Breast epithelium (tissue), 4 donors: ENCODE measurements at regions not wholly inside any gene's neighbourhood (a gene's known extent, or its start where the extent isn't known, plus 50 kb on each side); places are given as distances from the start of the nearest gene placed in this dataset.

Experiments used
- DNase-seq, 2 donors: peaks; one replicate each; pipeline ENCODE4 v3.0.0-alpha.2; 2019; ENCODE audit warnings: low spot score in 2 of 2
- H3K27ac ChIP-seq, 2 donors: fragments of 200-600 bp; sonication (generic) in 1 of 2; one replicate each; pipeline ENCODE4 v1.5.1; 2016 to 2019; ENCODE audit warnings: mild to moderate bottlenecking in 1 of 2
- H3K27me3 ChIP-seq, 2 donors: fragments of 200-600 bp; sonication (generic) in 1 of 2; one replicate each; pipeline versions ENCODE4 v1.5.1 to v1.6.0; 2017 to 2019; ENCODE audit warnings: control low read depth in 1 of 2, mild to moderate bottlenecking in 1 of 2
- H3K36me3 ChIP-seq: fragments of 200-600 bp; one replicate; pipeline ENCODE4 v1.5.1; 2019
- H3K4me1 ChIP-seq, 2 donors: fragments of 200-600 bp; sonication (generic); one replicate each; pipeline ENCODE4 v1.5.1; 2016 to 2019; ENCODE audit warnings: control low read depth in 1 of 2
- H3K4me3 ChIP-seq, 3 donors: fragments of 200-600 bp; sonication (generic); 1 replicate in 2 of 3; 2 replicates in 1 of 3; pipeline ENCODE4 v1.5.1; 2016 to 2019; ENCODE audit warnings: mild to moderate bottlenecking in 3 of 3, moderate library complexity in 2 of 3
- H3K9me3 ChIP-seq, 2 donors: fragments of 200-600 bp; sonication (generic) in 1 of 2; one replicate each; pipeline ENCODE4 v1.5.1; 2016 to 2019; ENCODE audit warnings: control low read depth in 1 of 2
- CTCF ChIP-seq, 3 donors: fragments of 450-650 bp; IDR thresholded peaks; one replicate each; pipeline ENCODE4 v1.5.1; 2016 to 2017; ENCODE audit warnings: antibody characterized with exemption in 3 of 3, mild to moderate bottlenecking in 3 of 3, moderate library complexity in 3 of 3
- POLR2A ChIP-seq: fragments of 450-650 bp; IDR thresholded peaks from one replicate; pipeline ENCODE4 v1.6.1; 2016; ENCODE audit warnings: antibody characterized with exemption, mild to moderate bottlenecking, moderate library complexity
- POLR2AphosphoS5 ChIP-seq, 3 donors: sonication (generic); formaldehyde crosslinking; IDR thresholded peaks; one replicate each; pipeline ENCODE4 v1.6.1; 2017; ENCODE audit warnings: antibody characterized with exemption in 3 of 3
- intact Hi-C: fragments of 100-400 bp; cut with DNase I; formaldehyde crosslinking; loops from one replicate; pipeline ENCODE4 v1.15.1; 2023; ENCODE audit warnings: low total_unique reads

DNA sequence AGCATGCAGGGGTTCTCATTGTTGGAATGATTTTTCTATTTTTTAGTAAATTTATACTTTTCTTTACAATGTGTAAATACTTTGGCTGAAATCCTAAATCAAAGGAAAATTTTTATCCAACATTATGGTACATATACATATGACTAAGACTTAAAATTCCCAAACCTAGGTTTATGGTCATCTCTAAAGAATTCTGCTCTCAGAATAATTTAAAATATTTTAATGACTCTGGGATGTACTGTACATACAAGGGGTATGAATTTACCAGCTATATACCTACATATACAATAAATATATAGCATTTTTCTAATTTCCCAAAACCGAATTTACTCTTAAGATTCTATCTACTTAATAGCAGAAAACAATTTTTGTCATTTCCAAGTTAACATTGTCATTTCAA lies 137.9 kb upstream of the POU1F1 start:
- no peaks in the 10 kb centered on the region for H3K36me3 ChIP-seq
- no peak for DNase-seq
- TF ChIP-seq CTCF (IDR thresholded peaks at IDR 0.05) (no peak), POLR2A (no peak), POLR2AphosphoS5 (IDR thresholded peaks at IDR 0.05) (no peak)
- no peak overlapping the region for H3K27ac ChIP-seq
- no peaks in the 10 kb centered on the region for H3K4me1 ChIP-seq
- no peak overlapping the region for H3K4me3 ChIP-seq
- H3K27me3 ChIP-seq = no peaks in the 10 kb centered on the region
- intact Hi-C loops = no loop called here
- peaks cover 0 to 9% of the 10 kb centered on the region in 2 donors for H3K9me3 ChIP-seq

DNA sequence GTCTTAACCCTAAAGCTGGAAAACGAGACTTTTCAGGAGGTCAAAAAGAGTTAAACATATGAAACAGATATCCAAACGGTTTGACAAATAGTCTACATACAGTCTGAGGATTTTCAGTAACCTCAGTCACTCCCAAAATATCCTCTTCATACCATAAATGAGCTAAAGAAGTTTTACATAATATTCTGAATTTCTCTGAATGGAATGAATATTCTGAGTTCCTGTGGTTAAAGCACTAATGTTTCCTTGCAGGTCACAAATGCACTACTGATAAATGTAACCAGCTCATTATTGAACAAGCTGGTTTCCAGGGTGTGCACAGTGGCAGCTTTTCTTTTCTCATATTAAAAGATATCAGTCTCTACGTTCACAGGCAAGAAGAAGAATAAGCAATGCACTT lies 137.4 kb upstream of the POU1F1 start:
- intact Hi-C loops = no loop called here

DNA sequence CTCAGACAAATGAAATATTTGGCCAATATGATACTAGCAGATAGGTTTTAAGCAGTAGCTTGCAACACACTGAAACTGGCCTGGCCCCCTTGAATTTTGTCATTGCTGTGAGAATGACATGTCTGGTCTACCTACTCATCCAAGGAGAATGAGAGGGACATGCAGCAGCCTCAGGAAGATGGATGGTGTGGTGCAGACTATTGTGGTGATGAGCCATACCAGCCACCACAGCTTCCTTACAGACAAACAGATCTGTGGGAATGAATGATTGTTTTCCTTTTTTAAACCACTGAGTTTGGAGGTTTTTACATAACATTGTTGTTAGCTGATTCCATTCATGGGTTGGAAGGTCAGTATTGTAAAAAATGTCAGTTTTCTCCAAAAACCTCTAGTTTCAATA lies 133.7 kb upstream of the POU1F1 start:
- H3K4me3 ChIP-seq = no peak overlapping the region
- no peaks in the 10 kb centered on the region for H3K4me1 ChIP-seq
- intact Hi-C loops = no loop called here
- no peaks in the 10 kb centered on the region for H3K9me3 ChIP-seq
- no peak for DNase-seq
- no peak for TF ChIP-seq POLR2A
- no peak for TF ChIP-seq CTCF (IDR thresholded peaks at IDR 0.05)
- H3K27me3 ChIP-seq = no peaks in the 10 kb centered on the region
- no peak overlapping the region for H3K27ac ChIP-seq
- H3K36me3 ChIP-seq = no peaks in the 10 kb centered on the region

More for the DNA sequence above, 137.4 kb upstream of the POU1F1 start:
- Histone ChIP-seq H3K4me3 (no peak overlapping the region), H3K4me1 (no peaks in the 10 kb centered on the region), H3K9me3 (peaks cover 0 to 9% of the 10 kb centered on the region in 2 donors), H3K27me3 (no peaks in the 10 kb centered on the region), H3K36me3 (no peaks in the 10 kb centered on the region), H3K27ac (no peak overlapping the region)
- TF ChIP-seq POLR2A = no peak
- no peak for DNase-seq

GRCh38 chr3:87398168-87398801 lies 121.9 kb upstream of the POU1F1 start:
- DNase-seq = no peak
- intact Hi-C loops = no loop called here
- H3K36me3 ChIP-seq = no peaks in the 10 kb centered on the region
- H3K4me1 ChIP-seq = no peaks in the 10 kb centered on the region
- H3K4me3 ChIP-seq = no peak overlapping the region
- no peak overlapping the region for H3K27ac ChIP-seq
- no peaks in the 10 kb centered on the region for H3K27me3 ChIP-seq
- TF ChIP-seq POLR2AphosphoS5 (IDR thresholded peaks at IDR 0.05) = no peak
- no peak for TF ChIP-seq CTCF (IDR thresholded peaks at IDR 0.05)
- no peak for TF ChIP-seq POLR2A
- H3K9me3 ChIP-seq = peaks cover 0 to 10% of the 10 kb centered on the region in 2 donors

- peaks cover 0 to 10% of the 10 kb centered on the region in 2 donors for H3K9me3 ChIP-seq
- H3K36me3 ChIP-seq = no peaks in the 10 kb centered on the region
- no peaks in the 10 kb centered on the region for H3K27me3 ChIP-seq
- H3K27ac ChIP-seq = no peak overlapping the region
- intact Hi-C loops = no loop called here
- H3K4me1 ChIP-seq = no peaks in the 10 kb centered on the region
- DNase-seq = no peak
- TF ChIP-seq POLR2A (no peak), CTCF (IDR thresholded peaks at IDR 0.05) (no peak), POLR2AphosphoS5 (IDR thresholded peaks at IDR 0.05) (no peak)
- no peak overlapping the region for H3K4me3 ChIP-seq
These were observed 120.8 kb upstream of the POU1F1 start for GRCh38 chr3:87397211-87397610.

- no peak overlapping the region for H3K27ac ChIP-seq
- no peaks in the 10 kb centered on the region for H3K27me3 ChIP-seq
- no peak for DNase-seq
- no peaks in the 10 kb centered on the region for H3K4me1 ChIP-seq
- H3K36me3 ChIP-seq = no peaks in the 10 kb centered on the region
- intact Hi-C loops = no loop called here
- H3K4me3 ChIP-seq = no peak overlapping the region
- H3K9me3 ChIP-seq = peaks cover 0 to 7% of the 10 kb centered on the region in 2 donors
- TF ChIP-seq POLR2AphosphoS5 (IDR thresholded peaks at IDR 0.05) (no peak), CTCF (IDR thresholded peaks at IDR 0.05) (no peak), POLR2A (no peak)
These were observed 114.4 kb upstream of the POU1F1 start for GRCh38 chr3:87390821-87391220.
